Body of pancreas (tissue), 4 donors: ENCODE measurements at regions not wholly inside any gene's neighbourhood (a gene's known extent, or its start where the extent isn't known, plus 50 kb on each side); places are given as distances from the start of the nearest gene placed in this dataset.

ENCODE experiments used
- ATAC-seq: fragments of 150-250 bp; one replicate; pipeline ENCODE4 v1.9.1; 2016
- DNase-seq, 4 donors: peaks; one replicate each; pipeline ENCODE4 v3.0.0-alpha.2; 2019
- H3K27ac ChIP-seq, 4 donors: fragments of 200-600 bp; sonication (generic); 1 replicate in 3 of 4; 2 replicates in 1 of 4; pipeline versions ENCODE4 v1.5.1 to v1.6.1; 2016 to 2019; ENCODE audit warnings: mild to moderate bottlenecking in 1 of 4, mixed read lengths in 1 of 4, moderate library complexity in 1 of 4
- H3K27me3 ChIP-seq, 2 donors: fragments of 200-600 bp; sonication (generic); one replicate each; pipeline ENCODE4 v1.6.0; 2016; ENCODE audit warnings: mild to moderate bottlenecking in 1 of 2
- H3K36me3 ChIP-seq, 2 donors: fragments of 200-600 bp; sonication (generic); replicated peaks in 1 of 2; 2 replicates each; pipeline ENCODE4 v1.5.1; 2016; ENCODE audit warnings: low read depth in 2 of 2; ENCODE audit not compliant: insufficient read depth in 1 of 2
- H3K4me1 ChIP-seq: fragments of 200-600 bp; sonication (generic); one replicate; pipeline ENCODE4 v1.6.0; 2016
- H3K4me3 ChIP-seq, 2 donors: fragments of 200-600 bp; sonication (generic); 1 replicate in 1 of 2; 2 replicates in 1 of 2; pipeline ENCODE4 v1.5.1; 2016 to 2019
- H3K9me3 ChIP-seq, 3 donors: fragments of 200-600 bp; sonication (generic); 1 replicate in 2 of 3; 2 replicates in 1 of 3; pipeline ENCODE4 v1.5.1; 2016
- POLR2A ChIP-seq, 3 donors: fragments of 450-650 bp; IDR thresholded peaks; one replicate each; pipeline ENCODE4 v1.6.1; 2016; ENCODE audit warnings: antibody characterized with exemption in 3 of 3, mild to moderate bottlenecking in 2 of 3
- WGBS, 2 donors: methylation state at CpG; one replicate each; pipeline ENCODE4 v1.1.5; 2017; 5-methylcytosine and 5-hydroxymethylcytosine counted together
- intact Hi-C: fragments of 100-400 bp; cut with DNase I; formaldehyde crosslinking; loops from one replicate; pipeline ENCODE4 v1.15.1; 2023
- TF ChIP-seq, protein P1 (sequence below), 7 experiments: fragments of 450-650 bp in 4 of 7; fragments of 200-600 bp in 3 of 7; sonication (generic) in 3 of 7; IDR thresholded peaks; one replicate each; pipeline ENCODE4 v1.5.1; 2016 to 2019; ENCODE audit warnings: antibody characterized with exemption in 7 of 7

DNA sequence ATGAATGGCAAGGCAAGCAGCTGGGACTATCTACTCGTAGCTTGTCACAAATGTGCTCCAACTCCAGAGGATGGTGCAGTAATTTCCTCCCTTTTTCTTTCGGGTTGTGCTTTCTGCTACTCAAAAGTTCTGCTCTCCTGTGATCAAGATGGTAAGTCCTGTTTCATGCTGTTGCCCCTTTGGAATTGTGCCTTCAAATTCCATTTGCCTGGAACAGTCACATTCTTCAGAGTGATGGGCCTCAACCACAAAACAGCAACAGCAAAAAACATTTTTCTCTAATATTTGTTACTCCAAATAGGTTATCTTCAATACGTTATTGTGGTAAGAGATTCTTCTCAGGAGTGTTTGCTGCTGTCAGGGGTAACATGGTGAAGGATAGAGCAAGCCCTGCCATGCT, 209.3 kb downstream of the PALM2AKAP2 start:
- Histone ChIP-seq H3K4me3 (no peak overlapping the region), H3K9me3 (no peaks in the 10 kb centered on the region), H3K27ac (no peak overlapping the region), H3K36me3 (no peaks in the 10 kb centered on the region), H3K27me3 (no peaks in the 10 kb centered on the region), H3K4me1 (no peaks in the 10 kb centered on the region)
- TF ChIP-seq, protein P1, sequence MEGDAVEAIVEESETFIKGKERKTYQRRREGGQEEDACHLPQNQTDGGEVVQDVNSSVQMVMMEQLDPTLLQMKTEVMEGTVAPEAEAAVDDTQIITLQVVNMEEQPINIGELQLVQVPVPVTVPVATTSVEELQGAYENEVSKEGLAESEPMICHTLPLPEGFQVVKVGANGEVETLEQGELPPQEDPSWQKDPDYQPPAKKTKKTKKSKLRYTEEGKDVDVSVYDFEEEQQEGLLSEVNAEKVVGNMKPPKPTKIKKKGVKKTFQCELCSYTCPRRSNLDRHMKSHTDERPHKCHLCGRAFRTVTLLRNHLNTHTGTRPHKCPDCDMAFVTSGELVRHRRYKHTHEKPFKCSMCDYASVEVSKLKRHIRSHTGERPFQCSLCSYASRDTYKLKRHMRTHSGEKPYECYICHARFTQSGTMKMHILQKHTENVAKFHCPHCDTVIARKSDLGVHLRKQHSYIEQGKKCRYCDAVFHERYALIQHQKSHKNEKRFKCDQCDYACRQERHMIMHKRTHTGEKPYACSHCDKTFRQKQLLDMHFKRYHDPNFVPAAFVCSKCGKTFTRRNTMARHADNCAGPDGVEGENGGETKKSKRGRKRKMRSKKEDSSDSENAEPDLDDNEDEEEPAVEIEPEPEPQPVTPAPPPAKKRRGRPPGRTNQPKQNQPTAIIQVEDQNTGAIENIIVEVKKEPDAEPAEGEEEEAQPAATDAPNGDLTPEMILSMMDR (IDR thresholded peaks at IDR 0.05), result no peak
- no peak for TF ChIP-seq POLR2A (IDR thresholded peaks at IDR 0.05)
- DNase-seq (no peak), ATAC-seq (no peak)
- 63 to 65% methylated on average over 3 of the region's 3 CpGs for WGBS, 2 donors
- intact Hi-C loops, result no loop called here

DNA sequence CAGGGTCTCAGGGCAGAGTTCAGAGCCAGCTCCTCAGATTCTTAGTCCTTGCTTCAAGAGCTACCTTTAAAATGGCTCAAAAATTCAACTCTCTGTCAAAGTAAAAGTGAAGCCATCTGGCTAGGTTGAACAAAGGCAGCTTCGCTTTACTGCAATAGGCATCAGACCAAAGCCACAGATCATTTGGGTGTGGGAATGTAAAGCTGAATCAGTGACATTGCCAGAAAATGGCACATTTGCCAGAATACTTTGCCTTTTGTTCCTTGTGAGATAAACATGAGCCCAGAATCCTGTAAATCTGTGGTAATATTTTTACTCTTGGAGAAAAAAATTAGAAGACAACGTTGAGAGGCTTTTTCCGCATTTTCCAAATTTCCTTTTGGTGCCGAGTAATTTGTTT, 210.5 kb downstream of the PALM2AKAP2 start:
- whole genome bisulfite sequencing, 2 donors, result 71 to 90% methylated on average over 4 of the region's 4 CpGs
- Histone ChIP-seq H3K4me1 (no peaks in the 10 kb centered on the region), H3K4me3 (no peak overlapping the region), H3K36me3 (no peaks in the 10 kb centered on the region), H3K27ac (no peak overlapping the region), H3K27me3 (no peaks in the 10 kb centered on the region), H3K9me3 (no peaks in the 10 kb centered on the region)
- DNase-seq (no peak), ATAC-seq (no peak)
- no peak for TF ChIP-seq POLR2A (IDR thresholded peaks at IDR 0.05)
- TF ChIP-seq, protein P1 (IDR thresholded peaks at IDR 0.05), result no peak
- intact Hi-C loops, result no loop called here

DNA sequence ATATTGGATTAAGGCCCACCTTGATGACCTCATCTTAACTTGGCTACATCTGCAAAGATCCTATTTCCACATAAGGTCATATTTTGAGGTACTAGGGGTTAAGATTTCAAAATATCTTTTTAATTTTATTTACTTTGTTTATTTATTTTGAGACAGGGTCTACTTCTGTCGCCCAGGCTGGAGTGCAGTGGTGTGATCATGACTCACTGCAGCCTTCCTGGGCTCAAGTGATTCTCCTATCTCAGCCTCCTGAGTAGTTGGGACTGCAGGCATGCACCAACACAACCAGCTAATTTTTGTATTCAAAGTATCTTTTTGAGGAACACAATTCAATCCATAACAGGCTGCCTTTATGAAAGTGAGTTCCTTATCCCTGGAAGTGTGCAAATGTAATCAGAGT, 212.3 kb downstream of the PALM2AKAP2 start:
- WGBS, 2 donors, result 35 to 45% methylated on average over 1 of the region's 1 CpG
- intact Hi-C loops, result no loop called here
- Histone ChIP-seq H3K27me3 (no peaks in the 10 kb centered on the region), H3K36me3 (no peaks in the 10 kb centered on the region), H3K4me3 (no peak overlapping the region), H3K4me1 (no peaks in the 10 kb centered on the region), H3K27ac (no peak overlapping the region), H3K9me3 (no peaks in the 10 kb centered on the region)
- ATAC-seq, result no peak
- TF ChIP-seq, protein P1 (IDR thresholded peaks at IDR 0.05), result no peak
- no peak for TF ChIP-seq POLR2A (IDR thresholded peaks at IDR 0.05)
- no peak for DNase-seq

DNA sequence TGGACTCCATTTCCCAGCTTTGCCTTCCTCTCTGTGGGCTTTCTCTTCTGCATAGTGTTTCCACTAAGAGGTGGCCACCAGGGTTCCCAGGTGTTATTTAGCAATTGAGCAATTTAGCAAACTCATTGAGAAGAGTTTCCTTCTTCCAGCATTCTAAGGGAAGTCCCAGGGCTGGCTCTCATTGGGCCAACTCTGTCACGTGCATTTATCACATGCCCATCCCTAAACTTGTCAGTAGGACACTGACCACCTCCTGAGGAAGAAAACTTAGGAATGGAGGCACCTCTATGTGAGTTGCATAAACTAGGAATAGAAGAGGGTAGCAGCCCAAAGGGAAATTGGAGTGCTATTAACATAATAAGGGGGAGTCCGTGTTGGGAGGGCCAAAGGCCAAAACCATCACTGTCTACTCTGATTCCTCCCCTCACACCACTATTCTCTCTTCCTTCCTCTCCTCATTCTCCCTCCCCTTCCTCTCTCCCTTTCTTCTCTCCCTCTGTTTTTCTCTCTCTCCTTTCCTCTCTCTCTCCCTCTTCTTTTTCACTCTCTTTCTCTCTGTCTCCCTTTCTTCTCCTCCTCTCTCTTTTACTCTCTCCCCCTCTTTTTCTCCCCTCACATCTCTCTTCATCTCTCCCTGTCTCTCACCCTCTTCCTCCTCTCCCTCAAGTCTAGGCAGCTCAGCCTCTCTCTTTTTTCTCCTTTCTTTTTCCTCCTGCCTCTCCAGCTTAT, 213.4 kb downstream of the PALM2AKAP2 start:
- 32 to 52% methylated on average over 2 of the region's 2 CpGs for WGBS, 2 donors
- no peak for ATAC-seq
- Histone ChIP-seq H3K9me3 (no peaks in the 10 kb centered on the region), H3K27ac (no peak overlapping the region), H3K4me1 (no peaks in the 10 kb centered on the region), H3K36me3 (no peaks in the 10 kb centered on the region), H3K27me3 (no peaks in the 10 kb centered on the region), H3K4me3 (no peak overlapping the region)
- intact Hi-C loops, result no loop called here
- DNase-seq, result no peak
- TF ChIP-seq POLR2A (IDR thresholded peaks at IDR 0.05), result no peak
- TF ChIP-seq, protein P1 (IDR thresholded peaks at IDR 0.05), result no peak

DNA sequence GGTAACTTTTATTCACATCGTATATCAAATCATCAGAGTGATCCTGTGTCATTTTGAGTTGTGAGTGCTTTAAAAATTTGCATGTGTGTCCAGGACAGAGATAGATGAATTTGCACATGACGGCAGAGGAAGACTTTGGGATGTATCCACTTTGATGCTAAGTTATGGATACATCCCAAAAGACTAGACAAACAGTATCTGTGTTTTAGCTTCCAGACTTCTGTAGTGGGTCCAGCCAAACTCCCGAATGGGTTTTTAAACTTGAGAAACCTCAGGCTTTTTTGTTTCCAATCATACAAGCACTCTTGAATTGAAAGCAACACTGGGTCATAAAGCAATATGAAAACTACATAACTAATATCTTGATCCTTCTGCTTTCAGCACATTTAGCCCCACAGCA, 213.8 kb downstream of the C9orf152 start:
- Histone ChIP-seq H3K27me3 (no peaks in the 10 kb centered on the region), H3K36me3 (no peaks in the 10 kb centered on the region), H3K4me3 (no peak overlapping the region), H3K9me3 (no peaks in the 10 kb centered on the region), H3K4me1 (no peaks in the 10 kb centered on the region), H3K27ac (no peak overlapping the region)
- WGBS, 2 donors, result 69 to 73% methylated on average over 3 of the region's 3 CpGs
- no peak for DNase-seq
- no peak for ATAC-seq
- intact Hi-C loops, result no loop called here
- TF ChIP-seq, protein P1 (IDR thresholded peaks at IDR 0.05), result no peak
- no peak for TF ChIP-seq POLR2A (IDR thresholded peaks at IDR 0.05)
